ENCODE measurements at regions not wholly inside any gene's neighbourhood (a gene's known extent, or its start where the extent isn't known, plus 50 kb on each side); places are given as distances from the start of the nearest gene placed in this dataset.
"Not testable (repeated sequence)": the region's sequence is repeated elsewhere in the genome, so short reads cannot be mapped to it uniquely, and the experiment has no call there.

GRCh38 chr1:143845193-143845592 lies 126.6 kb downstream of the FAM72C start:
- TF ChIP-seq CTCF (IDR thresholded peaks at IDR 0.05; ENCODE audit: borderline replicate concordance, extremely low read depth, low read length, poor library complexity, severe bottlenecking); EZH2 (IDR thresholded peaks at IDR 0.05; ENCODE audit: borderline replicate concordance, low read depth, low read length, severe bottlenecking): not testable (repeated sequence)
